H9 (cell line): ENCODE measurements at regions not wholly inside any gene's neighbourhood (a gene's known extent, or its start where the extent isn't known, plus 50 kb on each side); places are given as distances from the start of the nearest gene placed in this dataset.

Source experiments
- DNase-seq: peaks from one replicate; pipeline ENCODE4 v3.0.0-alpha.2; 2017
- H2AFZ ChIP-seq: one replicate; pipeline ENCODE4 v1.6.1; 2013; ENCODE audit warnings: mild to moderate bottlenecking, low read length, control low read depth, moderate library complexity
- H2AK5ac ChIP-seq: 2 replicates; pipeline ENCODE4 v1.6.1; 2013; ENCODE audit warnings: low read length, control low read depth, mixed read lengths; ENCODE audit not compliant: insufficient read length
- H2BK120ac ChIP-seq: one replicate; pipeline ENCODE4 v1.6.1; 2013; ENCODE audit warnings: low read depth, mild to moderate bottlenecking, low read length, control low read depth, inconsistent platforms; ENCODE audit not compliant: poor library complexity, severe bottlenecking
- H2BK12ac ChIP-seq: 2 replicates; pipeline ENCODE4 v1.6.1; 2013; ENCODE audit warnings: low read length, control low read depth, mixed read lengths, low read depth; ENCODE audit not compliant: insufficient read length
- H2BK15ac ChIP-seq: 2 replicates; pipeline ENCODE4 v1.6.1; 2013; ENCODE audit warnings: low read depth, low read length, control low read depth
- H2BK20ac ChIP-seq: one replicate; pipeline ENCODE4 v1.6.1; 2013; ENCODE audit warnings: low read depth, mild to moderate bottlenecking, low read length, control low read depth, inconsistent platforms; ENCODE audit not compliant: poor library complexity, severe bottlenecking
- H2BK5ac ChIP-seq: 2 replicates; pipeline ENCODE4 v1.6.1; 2013; ENCODE audit warnings: low read length, control low read depth, mixed read lengths; ENCODE audit not compliant: insufficient read length
- H3K14ac ChIP-seq: 2 replicates; pipeline ENCODE4 v1.6.1; 2013; ENCODE audit warnings: low read length, control low read depth; ENCODE audit not compliant: insufficient read depth
- H3K18ac ChIP-seq: 2 replicates; pipeline ENCODE4 v1.6.1; 2013; ENCODE audit warnings: low read depth, mild to moderate bottlenecking, mixed read lengths, low read length, control low read depth; ENCODE audit not compliant: insufficient read length
- H3K23ac ChIP-seq: 2 replicates; pipeline ENCODE4 v1.6.1; 2013; ENCODE audit warnings: low read length, control low read depth, mixed read lengths, low read depth; ENCODE audit not compliant: insufficient read length
- H3K23me2 ChIP-seq: 2 replicates; pipeline ENCODE4 v1.6.1; 2013; ENCODE audit warnings: low read depth, mild to moderate bottlenecking, mixed read lengths, low read length, control low read depth; ENCODE audit not compliant: insufficient read length, poor library complexity, severe bottlenecking
- H3K27ac ChIP-seq: 2 replicates; pipeline ENCODE4 v1.5.1; 2013; ENCODE audit warnings: low read length, control low read depth, mixed read lengths, low read depth; ENCODE audit not compliant: insufficient read length
- H3K27me3 ChIP-seq: 2 replicates; pipeline ENCODE4 v1.6.1; 2013; ENCODE audit warnings: low read length, control low read depth, inconsistent platforms; ENCODE audit not compliant: insufficient read depth
- H3K4ac ChIP-seq: 2 replicates; pipeline ENCODE4 v1.6.1; 2013; ENCODE audit warnings: low read depth, mild to moderate bottlenecking, control low read depth, inconsistent platforms, low read length, moderate library complexity
- H3K4me1 ChIP-seq: 2 replicates; pipeline ENCODE4 v1.6.1; 2013; ENCODE audit warnings: low read length, control low read depth, inconsistent platforms; ENCODE audit not compliant: insufficient read depth
- H3K4me2 ChIP-seq: 2 replicates; pipeline ENCODE4 v1.6.1; 2013; ENCODE audit warnings: low read length, control low read depth, mixed read lengths; ENCODE audit not compliant: insufficient read length, insufficient read depth
- H3K56ac ChIP-seq: 2 replicates; pipeline ENCODE4 v1.6.1; 2013; ENCODE audit warnings: low read depth, mild to moderate bottlenecking, mixed read lengths, low read length, control low read depth; ENCODE audit not compliant: insufficient read length
- H3K79me1 ChIP-seq: 2 replicates; pipeline ENCODE4 v1.6.1; 2013; ENCODE audit warnings: low read depth, mild to moderate bottlenecking, moderate library complexity, low read length, control low read depth, inconsistent platforms; ENCODE audit not compliant: insufficient read depth, poor library complexity, severe bottlenecking
- H3K79me2 ChIP-seq: 2 replicates; pipeline ENCODE4 v1.6.1; 2013; ENCODE audit warnings: low read length, control low read depth, inconsistent platforms; ENCODE audit not compliant: insufficient read depth
- H3K9ac ChIP-seq: 2 replicates; pipeline ENCODE4 v1.6.1; 2013; ENCODE audit warnings: low read length, control low read depth, mixed read lengths; ENCODE audit not compliant: insufficient read length; ENCODE audit errors: extremely low read depth
- H3K9me3 ChIP-seq: one replicate; pipeline ENCODE4 v1.6.1; 2013; ENCODE audit warnings: low read depth, low read length, inconsistent platforms; ENCODE audit not compliant: control insufficient read depth
- H3T11ph ChIP-seq: one replicate; pipeline ENCODE4 v1.6.1; 2013; ENCODE audit warnings: mild to moderate bottlenecking, low read length, control low read depth, inconsistent platforms
- H4K20me1 ChIP-seq: one replicate; pipeline ENCODE4 v1.6.1; 2013; ENCODE audit not compliant: control insufficient read depth, insufficient read length, insufficient read depth
- H4K5ac ChIP-seq: 2 replicates; pipeline ENCODE4 v1.6.1; 2013; ENCODE audit warnings: low read depth, mild to moderate bottlenecking, mixed read lengths, low read length, control low read depth; ENCODE audit not compliant: insufficient read length
- H4K8ac ChIP-seq: replicated peaks from 2 replicates; pipeline ENCODE4 v1.6.1; 2013; ENCODE audit warnings: low read length, control low read depth, mixed read lengths, low read depth; ENCODE audit not compliant: insufficient read length
- H4K91ac ChIP-seq: 2 replicates; pipeline ENCODE4 v1.6.1; 2013; ENCODE audit warnings: low read depth, mild to moderate bottlenecking, moderate library complexity, mixed read lengths, low read length, control low read depth; ENCODE audit not compliant: insufficient read length
- H3K27ac Mint-ChIP-seq, 3 experiments: 2 replicates in 2 of 3; 3 replicates in 1 of 3; pipeline ENCODE4 v1.8.0; 2020 to 2021; ENCODE audit warnings: mixed read lengths in 3 of 3, mild to moderate bottlenecking in 1 of 3, moderate library complexity in 1 of 3
- H3K27me3 Mint-ChIP-seq: 2 replicates; pipeline ENCODE4 v1.8.0; 2021; ENCODE audit warnings: low read depth, mild to moderate bottlenecking, moderate library complexity, mixed read lengths
- H3K36me3 Mint-ChIP-seq, 3 experiments: 2 replicates in 2 of 3; 3 replicates in 1 of 3; pipeline ENCODE4 v1.8.0; 2020 to 2021; ENCODE audit warnings: low read depth in 3 of 3, mixed read lengths in 3 of 3; ENCODE audit not compliant: insufficient read depth in 1 of 3
- H3K4me1 Mint-ChIP-seq, 2 experiments: 2 replicates each; pipeline ENCODE4 v1.8.0; 2020; ENCODE audit warnings: mixed read lengths in 2 of 2
- H3K4me3 Mint-ChIP-seq, 2 experiments: 2 replicates in 1 of 2; 3 replicates in 1 of 2; pipeline ENCODE4 v1.8.0; 2020 to 2021; ENCODE audit warnings: mild to moderate bottlenecking in 2 of 2, mixed read lengths in 2 of 2, moderate library complexity in 1 of 2
- H3K9me3 Mint-ChIP-seq, 2 experiments: 2 replicates in 1 of 2; 3 replicates in 1 of 2; pipeline ENCODE4 v1.8.0; 2020; ENCODE audit warnings: mild to moderate bottlenecking in 2 of 2, mixed read lengths in 2 of 2, moderate library complexity in 1 of 2
- WGBS: extraction: QIAGEN DNeasy Blood & Tissue Kit; methylation state at CpG from one replicate; pipeline ENCODE4 v1.1.7; 2013; ENCODE audit warnings: missing lambda C conversion rate, low lambda C conversion rate, mixed read lengths; ENCODE audit not compliant: insufficient read length; ENCODE audit errors: extremely low coverage; 5-methylcytosine and 5-hydroxymethylcytosine counted together
- TF ChIP-seq, protein P1 (sequence below): fragments of 200-600 bp; sonication (generic); conservative IDR thresholded peaks from 3 replicates; pipeline ENCODE4 v1.8.0; 2021; ENCODE audit warnings: antibody characterized with exemption, mild to moderate bottlenecking

DNA sequence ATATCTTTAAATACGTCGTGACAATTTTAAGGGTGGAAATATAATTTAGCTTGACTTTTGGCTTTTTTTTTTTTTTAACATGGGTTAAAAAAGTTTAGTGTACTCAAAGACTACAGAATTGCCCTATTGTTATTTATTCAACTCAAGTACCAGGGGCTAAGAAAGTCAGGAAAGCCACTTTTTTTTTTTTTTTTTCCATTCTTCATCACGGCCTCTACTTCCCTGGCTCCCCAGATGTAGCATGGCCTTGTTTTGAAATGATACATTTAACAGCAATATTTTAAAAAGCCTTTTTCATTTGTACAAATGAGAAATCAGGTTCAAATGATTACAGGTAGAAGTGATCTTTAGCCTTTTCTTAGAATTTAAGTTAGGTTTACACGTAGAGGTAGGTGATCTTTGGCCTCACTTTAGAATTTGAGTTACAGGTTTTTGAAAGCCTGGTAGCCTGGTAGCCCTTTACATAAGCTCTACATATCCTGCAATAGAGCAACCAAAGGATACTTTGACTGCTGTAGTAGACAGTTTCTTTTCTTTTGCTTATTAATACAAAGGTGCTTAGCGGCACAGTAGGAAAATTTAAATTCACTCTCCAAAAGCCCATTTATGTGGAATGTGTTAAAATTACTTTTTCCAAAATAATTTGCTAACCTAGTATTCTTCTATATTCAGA is 160.5 kb upstream of the MMS22L start:
- H3K4me2 ChIP-seq, result no peak overlapping the region

More for the DNA sequence above, 160.5 kb upstream of the MMS22L start:
- peak overlapping the region in 1 of 3 experiments; percentile 92; a peak in 3 of 7 replicates for H3K27ac Mint-ChIP-seq
- Histone ChIP-seq H3K79me2 (no peaks in the 10 kb centered on the region), H2AK5ac (no peak overlapping the region), H2BK120ac (no peak overlapping the region), H2BK15ac (no peak overlapping the region), H3K56ac (no peak overlapping the region), H3K27ac (no peak overlapping the region), H3K9me3 (no peaks in the 10 kb centered on the region), H4K8ac (no peak overlapping the region), H3K4me1 (no peaks in the 10 kb centered on the region; the same call in 1 of the 2 replicates), H3K9ac (no peak overlapping the region), H3K14ac (no peak overlapping the region), H4K20me1 (no peaks in the 10 kb centered on the region), H4K5ac (no peak overlapping the region), H2BK5ac (no peak overlapping the region), H3K79me1 (no peaks in the 10 kb centered on the region), H3K27me3 (no peaks in the 10 kb centered on the region), H3K23ac (no peak overlapping the region), H3K18ac (no peak overlapping the region), H2AFZ (no peak overlapping the region), H2BK20ac (no peak overlapping the region), H3T11ph (no peak overlapping the region), H4K91ac (no peak overlapping the region), H3K4ac (no peak overlapping the region), H2BK12ac (no peak overlapping the region), H3K23me2 (no peaks in the 10 kb centered on the region)
- peak overlapping the region in 1 of 2 experiments; percentile 6; a peak in 1 of 5 replicates for H3K4me3 Mint-ChIP-seq
- no CpG with 5 or more reads among the region's 5 CpGs for WGBS
- H3K9me3 Mint-ChIP-seq, result peaks cover 0 to 4% of the 10 kb centered on the region in 2 experiments; a peak in 2 of 5 replicates
- DNase-seq, result no peak
- no peaks in the 10 kb centered on the region for H3K27me3 Mint-ChIP-seq
- no peaks in the 10 kb centered on the region for H3K36me3 Mint-ChIP-seq
- peaks cover 16 to 31% of the 10 kb centered on the region in 2 experiments for H3K4me1 Mint-ChIP-seq
- TF ChIP-seq, protein P1, sequence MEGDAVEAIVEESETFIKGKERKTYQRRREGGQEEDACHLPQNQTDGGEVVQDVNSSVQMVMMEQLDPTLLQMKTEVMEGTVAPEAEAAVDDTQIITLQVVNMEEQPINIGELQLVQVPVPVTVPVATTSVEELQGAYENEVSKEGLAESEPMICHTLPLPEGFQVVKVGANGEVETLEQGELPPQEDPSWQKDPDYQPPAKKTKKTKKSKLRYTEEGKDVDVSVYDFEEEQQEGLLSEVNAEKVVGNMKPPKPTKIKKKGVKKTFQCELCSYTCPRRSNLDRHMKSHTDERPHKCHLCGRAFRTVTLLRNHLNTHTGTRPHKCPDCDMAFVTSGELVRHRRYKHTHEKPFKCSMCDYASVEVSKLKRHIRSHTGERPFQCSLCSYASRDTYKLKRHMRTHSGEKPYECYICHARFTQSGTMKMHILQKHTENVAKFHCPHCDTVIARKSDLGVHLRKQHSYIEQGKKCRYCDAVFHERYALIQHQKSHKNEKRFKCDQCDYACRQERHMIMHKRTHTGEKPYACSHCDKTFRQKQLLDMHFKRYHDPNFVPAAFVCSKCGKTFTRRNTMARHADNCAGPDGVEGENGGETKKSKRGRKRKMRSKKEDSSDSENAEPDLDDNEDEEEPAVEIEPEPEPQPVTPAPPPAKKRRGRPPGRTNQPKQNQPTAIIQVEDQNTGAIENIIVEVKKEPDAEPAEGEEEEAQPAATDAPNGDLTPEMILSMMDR, result no peak
